BLaER1 treated with 17β-estradiol and CSF1 and Interleukin-3, amounts not matched to agents 10 nM and 100 nM (cell line): ENCODE measurements at regions not wholly inside any gene's neighbourhood (a gene's known extent, or its start where the extent isn't known, plus 50 kb on each side); places are given as distances from the start of the nearest gene placed in this dataset.

Experiments
- H3K27ac ChIP-seq, 11 experiments: shearing (Covaris generic); formaldehyde crosslinking; 2 replicates each; pipeline ENCODE4 v1.8.1; 2022
- H3K27me3 ChIP-seq, 11 experiments: shearing (Covaris generic); formaldehyde crosslinking; 2 replicates each; pipeline ENCODE4 v1.8.1; 2022
- H3K36me3 ChIP-seq, 11 experiments: shearing (Covaris generic); formaldehyde crosslinking; 2 replicates each; pipeline ENCODE4 v1.8.1; 2022
- H3K4me1 ChIP-seq, 10 experiments: shearing (Covaris generic); formaldehyde crosslinking; 2 replicates each; pipeline ENCODE4 v1.8.1; 2022
- H3K4me2 ChIP-seq, 11 experiments: shearing (Covaris generic); formaldehyde crosslinking; 2 replicates each; pipeline ENCODE4 v1.8.1; 2022
- H3K4me3 ChIP-seq, 10 experiments: shearing (Covaris generic); formaldehyde crosslinking; 2 replicates each; pipeline ENCODE4 v1.8.1; 2022
- H3K9ac ChIP-seq, 11 experiments: shearing (Covaris generic); formaldehyde crosslinking; 2 replicates each; pipeline ENCODE4 v1.8.1; 2022
- H3K9me3 ChIP-seq, 11 experiments: shearing (Covaris generic); formaldehyde crosslinking; replicated peaks in 1 of 11; 2 replicates each; pipeline ENCODE4 v1.8.1; 2022
- H4K20me1 ChIP-seq, 11 experiments: shearing (Covaris generic); formaldehyde crosslinking; 2 replicates each; pipeline ENCODE4 v1.8.1; 2022
- Cebpa-rat ChIP-seq, 11 experiments: shearing (Covaris generic); IDR thresholded peaks; 2 replicates each; pipeline ENCODE4 v1.8.1; 2022

DNA sequence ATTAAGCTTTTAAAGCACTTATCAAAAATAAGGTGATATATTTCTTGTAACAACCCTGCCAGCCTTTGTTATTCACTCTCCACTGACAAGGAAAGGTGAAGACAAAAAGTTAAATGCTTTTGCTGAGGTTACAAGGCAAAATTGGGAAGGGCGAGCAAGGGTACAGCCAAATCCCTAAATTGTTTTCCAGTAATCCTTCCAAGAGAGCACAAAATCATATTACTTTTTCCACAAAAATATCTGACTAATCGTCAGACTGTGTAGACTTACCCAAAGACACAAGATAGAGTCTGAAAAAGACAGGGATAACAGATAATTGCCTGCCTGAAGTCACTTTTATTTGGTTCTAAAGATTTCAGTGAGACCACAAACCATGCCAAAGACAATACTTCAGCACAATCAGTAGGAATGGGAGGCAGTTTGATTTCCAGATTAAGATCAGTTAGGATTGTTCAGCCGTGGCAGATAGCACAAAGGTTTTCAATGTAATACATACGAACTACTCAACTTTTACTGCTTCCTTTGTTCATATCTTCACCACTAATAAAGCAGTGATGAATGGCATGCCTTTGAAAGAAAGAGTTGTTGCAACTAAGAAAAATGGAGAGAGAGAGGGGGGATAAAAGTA lies 383.8 kb upstream of the TUSC1 start:
- Histone ChIP-seq H3K36me3 (no peaks in the 10 kb centered on the region), H4K20me1 (no peaks in the 10 kb centered on the region), H3K27ac (no peak overlapping the region), H3K4me1 (no peaks in the 10 kb centered on the region), H3K9me3 (no peaks in the 10 kb centered on the region), H3K27me3 (no peaks in the 10 kb centered on the region), H3K9ac (no peak overlapping the region), H3K4me3 (no peak overlapping the region), H3K4me2 (no peak overlapping the region)
- no peak for TF ChIP-seq Cebpa-rat (IDR thresholded peaks at IDR 0.05)

DNA sequence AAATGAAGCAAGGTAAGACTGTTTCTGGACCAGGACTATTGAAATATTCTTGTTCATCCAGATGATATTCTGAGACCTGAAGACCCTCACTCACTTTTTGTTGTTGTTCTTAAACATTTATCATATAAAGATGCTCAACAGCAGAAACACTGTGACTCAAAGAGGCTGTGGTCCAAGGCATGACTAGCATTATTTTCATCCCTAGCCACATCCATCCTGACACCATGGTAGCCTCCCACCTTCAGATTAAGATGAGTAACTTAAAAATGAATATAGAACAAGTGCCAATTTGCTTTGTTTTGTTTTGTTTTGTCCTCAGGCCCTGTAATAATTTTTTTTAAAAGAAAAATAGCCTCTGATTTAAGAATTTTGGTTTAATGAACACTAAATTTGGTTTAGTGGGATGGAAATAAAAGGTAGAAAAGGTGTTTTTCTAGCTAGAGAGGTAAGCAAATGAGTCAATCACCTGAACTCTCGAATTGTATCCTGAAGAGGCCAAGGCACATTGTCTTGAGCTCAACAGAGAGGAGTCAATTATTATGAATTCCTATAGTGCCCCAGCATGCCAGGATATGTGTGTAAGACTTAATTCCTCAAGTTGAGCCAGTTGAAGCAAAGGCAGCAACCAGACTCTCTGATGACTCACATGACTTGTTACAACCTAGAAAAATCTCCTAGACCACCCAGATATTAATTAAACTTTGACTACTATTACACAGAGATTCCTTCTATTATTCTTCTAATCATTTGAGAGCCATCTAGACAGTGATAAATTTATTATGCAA lies 380.1 kb upstream of the TUSC1 start:
- no peak overlapping the region for H3K4me2 ChIP-seq
- no peak for TF ChIP-seq Cebpa-rat (IDR thresholded peaks at IDR 0.05)
- no peaks in the 10 kb centered on the region for H3K36me3 ChIP-seq

DNA sequence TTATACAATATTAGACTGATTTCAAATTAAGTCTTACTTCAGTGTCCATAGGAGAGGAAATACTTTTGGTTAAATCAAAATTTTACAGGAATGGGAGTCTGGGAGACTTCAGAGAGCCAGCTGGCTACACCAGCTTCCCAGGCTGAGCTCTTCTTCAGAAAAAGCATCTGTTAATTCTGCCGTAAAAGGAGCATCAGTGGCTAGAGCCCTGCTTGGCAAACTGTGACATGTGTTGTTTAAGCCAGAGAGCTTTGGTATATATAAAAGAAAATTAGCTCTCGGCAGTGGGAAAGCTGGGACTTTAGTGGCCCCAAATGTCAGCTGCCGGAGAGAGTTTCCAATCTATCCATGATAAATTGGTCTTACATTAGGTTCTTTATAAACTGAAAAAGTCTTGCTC lies 378.8 kb upstream of the TUSC1 start:
- H3K9ac ChIP-seq = no peak overlapping the region
- H3K4me1 ChIP-seq = no peaks in the 10 kb centered on the region
- H3K27ac ChIP-seq = no peak overlapping the region
- no peaks in the 10 kb centered on the region for H4K20me1 ChIP-seq
- TF ChIP-seq Cebpa-rat (IDR thresholded peaks at IDR 0.05) = no peak
- no peaks in the 10 kb centered on the region for H3K36me3 ChIP-seq
- no peak overlapping the region for H3K4me3 ChIP-seq
- H3K27me3 ChIP-seq = no peaks in the 10 kb centered on the region
- no peak overlapping the region for H3K4me2 ChIP-seq
- H3K9me3 ChIP-seq = no peaks in the 10 kb centered on the region

More for the DNA sequence above, 380.1 kb upstream of the TUSC1 start:
- Histone ChIP-seq H3K9ac (no peak overlapping the region), H3K9me3 (no peaks in the 10 kb centered on the region), H4K20me1 (no peaks in the 10 kb centered on the region), H3K4me3 (no peak overlapping the region), H3K27ac (no peak overlapping the region), H3K4me1 (no peaks in the 10 kb centered on the region), H3K27me3 (no peaks in the 10 kb centered on the region)

DNA sequence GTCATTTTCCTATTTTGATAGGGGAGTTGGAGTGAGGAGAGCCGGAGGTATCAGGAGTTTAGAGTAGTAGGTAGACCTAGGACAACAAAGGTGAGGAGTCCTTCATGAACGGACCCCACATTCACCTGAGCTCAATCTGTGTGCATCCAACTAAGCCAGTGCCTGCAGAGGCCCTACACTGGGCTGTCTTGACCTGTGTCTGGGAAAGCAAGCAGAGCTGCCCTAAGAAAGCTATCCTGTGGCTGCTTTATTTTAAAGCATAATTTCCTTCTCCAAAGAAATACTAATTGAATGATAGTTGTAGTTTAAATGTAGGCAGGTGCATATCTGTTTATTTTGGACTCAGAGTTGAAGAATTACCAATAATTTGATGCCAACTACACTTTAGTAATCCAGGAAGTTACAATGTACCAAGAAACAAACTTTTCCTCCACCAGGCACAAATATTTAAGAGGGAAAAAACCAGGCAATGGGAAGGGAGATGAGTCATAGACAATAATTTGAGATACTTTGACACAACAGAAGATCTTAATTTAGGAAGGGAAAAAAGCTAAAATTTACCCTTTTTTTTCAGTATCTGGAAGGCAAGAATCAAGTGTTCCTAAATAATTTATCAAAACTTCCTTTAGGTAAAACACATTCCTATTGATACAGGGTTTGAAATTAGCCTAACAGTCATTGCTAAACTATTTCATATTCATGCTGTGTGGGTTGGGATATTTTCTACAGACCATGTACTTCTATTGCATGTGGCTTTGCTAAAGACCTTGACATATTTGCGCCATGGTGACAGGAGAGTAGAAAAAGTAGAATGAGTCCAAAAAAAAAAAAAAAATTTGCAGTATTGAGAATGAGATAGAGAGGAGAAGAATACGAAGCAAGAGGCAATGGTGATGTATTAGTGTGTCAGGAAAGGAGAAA lies 376.6 kb upstream of the TUSC1 start:
- no peaks in the 10 kb centered on the region for H3K27me3 ChIP-seq
- no peak overlapping the region for H3K27ac ChIP-seq
- TF ChIP-seq Cebpa-rat (IDR thresholded peaks at IDR 0.05) = no peak
- H3K9me3 ChIP-seq = no peaks in the 10 kb centered on the region
- H3K4me2 ChIP-seq = no peak overlapping the region
- no peaks in the 10 kb centered on the region for H3K4me1 ChIP-seq
- H3K36me3 ChIP-seq = no peaks in the 10 kb centered on the region
- H3K4me3 ChIP-seq = no peak overlapping the region
- no peak overlapping the region for H3K9ac ChIP-seq
- H4K20me1 ChIP-seq = no peaks in the 10 kb centered on the region

DNA sequence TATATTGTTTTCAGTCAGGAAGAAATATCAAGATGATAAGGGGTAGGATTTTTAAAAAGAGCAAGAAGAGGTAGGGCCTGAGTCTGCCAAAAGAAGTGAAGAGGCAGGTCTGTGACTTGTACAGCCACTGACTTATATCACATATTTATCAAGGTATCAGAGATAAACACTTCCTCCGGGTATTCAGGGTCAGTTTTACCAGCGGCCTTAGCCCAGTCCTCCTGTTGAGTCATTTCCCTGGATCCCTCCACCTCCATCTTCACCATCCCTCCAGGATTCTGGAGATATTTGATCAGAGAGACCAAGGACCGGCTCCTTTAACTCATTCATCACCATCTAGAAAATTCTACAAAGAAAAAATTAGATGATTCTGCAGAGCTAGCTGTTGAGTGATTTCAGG lies 375.7 kb upstream of the TUSC1 start:
- Histone ChIP-seq H3K4me2 (no peak overlapping the region), H3K9ac (no peak overlapping the region), H3K27me3 (no peaks in the 10 kb centered on the region), H3K27ac (no peak overlapping the region), H3K36me3 (no peaks in the 10 kb centered on the region), H3K9me3 (no peaks in the 10 kb centered on the region), H3K4me1 (no peaks in the 10 kb centered on the region), H4K20me1 (no peaks in the 10 kb centered on the region), H3K4me3 (no peak overlapping the region)
- no peak for TF ChIP-seq Cebpa-rat (IDR thresholded peaks at IDR 0.05)

DNA sequence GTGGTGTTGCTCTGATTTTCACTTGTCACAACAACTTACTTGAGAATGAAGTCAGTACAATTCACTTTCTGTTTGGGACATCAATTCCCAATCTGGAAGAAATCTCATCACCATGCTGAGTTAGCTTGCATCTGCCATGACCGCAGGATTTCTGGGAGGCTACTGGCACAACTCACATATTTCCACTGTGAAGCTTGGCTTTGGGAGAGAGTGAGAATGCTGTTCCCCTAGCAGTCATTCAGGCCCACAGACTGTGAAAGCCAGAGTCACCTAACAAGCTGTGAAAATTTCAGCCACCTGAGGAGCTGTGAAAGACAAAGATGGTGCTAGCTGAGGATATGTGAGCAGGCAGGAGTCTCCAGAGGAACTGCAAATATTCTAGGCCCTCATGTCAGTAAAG lies 365.2 kb upstream of the TUSC1 start:
- no peak overlapping the region for H3K4me2 ChIP-seq
- H3K4me3 ChIP-seq = no peak overlapping the region
- no peak for TF ChIP-seq Cebpa-rat (IDR thresholded peaks at IDR 0.05)
- H3K27ac ChIP-seq = no peak overlapping the region
- H3K27me3 ChIP-seq = no peaks in the 10 kb centered on the region
- H3K9me3 ChIP-seq = no peaks in the 10 kb centered on the region
- H3K9ac ChIP-seq = no peak overlapping the region
- no peaks in the 10 kb centered on the region for H3K4me1 ChIP-seq
- H4K20me1 ChIP-seq = no peaks in the 10 kb centered on the region
- H3K36me3 ChIP-seq = no peaks in the 10 kb centered on the region

DNA sequence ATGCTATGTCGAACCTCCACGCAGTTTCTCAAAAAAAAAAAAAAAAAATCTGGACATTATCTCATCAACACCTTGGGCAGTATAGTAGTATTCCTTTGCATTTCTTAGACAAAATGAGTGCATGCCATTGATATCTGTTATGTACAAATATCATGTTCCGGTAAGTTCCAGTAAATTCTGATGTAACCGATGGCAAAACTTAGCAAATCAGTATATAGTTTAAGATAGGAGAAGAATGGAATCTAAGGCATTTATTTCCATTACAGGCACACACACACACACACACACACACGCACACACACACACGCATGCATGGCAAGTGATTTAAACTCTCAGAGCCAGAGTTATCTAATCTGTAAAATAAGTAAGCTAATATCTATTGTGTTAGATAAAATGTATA lies 356.5 kb upstream of the TUSC1 start:
- no peak for TF ChIP-seq Cebpa-rat (IDR thresholded peaks at IDR 0.05)
- H3K27ac ChIP-seq = no peak overlapping the region
- H3K36me3 ChIP-seq = no peaks in the 10 kb centered on the region
- no peaks in the 10 kb centered on the region for H3K4me1 ChIP-seq
- no peaks in the 10 kb centered on the region for H3K27me3 ChIP-seq
- H4K20me1 ChIP-seq = no peaks in the 10 kb centered on the region
- H3K4me2 ChIP-seq = no peak overlapping the region
- H3K9me3 ChIP-seq = no peaks in the 10 kb centered on the region
- H3K4me3 ChIP-seq = no peak overlapping the region
- H3K9ac ChIP-seq = no peak overlapping the region

DNA sequence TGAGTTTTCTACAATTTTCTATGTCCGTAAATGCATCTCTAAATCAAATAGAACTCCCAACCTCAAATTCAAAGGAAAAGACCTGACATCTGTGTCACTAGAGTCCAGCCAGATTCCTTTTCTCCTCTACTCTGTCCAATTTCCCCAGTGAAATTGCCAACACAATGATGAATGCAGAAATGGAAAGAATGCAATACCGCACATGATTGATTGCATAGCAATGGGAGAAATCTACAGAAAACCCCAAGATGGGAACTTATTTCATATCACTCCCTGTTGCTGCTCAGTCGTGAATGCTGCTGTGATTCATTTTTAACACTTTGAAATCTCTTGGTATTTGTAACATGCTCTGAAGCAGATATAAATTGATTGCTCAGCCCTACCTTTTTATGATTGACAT lies 355.1 kb upstream of the TUSC1 start:
- Histone ChIP-seq H4K20me1 (no peaks in the 10 kb centered on the region), H3K4me1 (no peaks in the 10 kb centered on the region), H3K27ac (no peak overlapping the region), H3K27me3 (no peaks in the 10 kb centered on the region), H3K9me3 (no peaks in the 10 kb centered on the region), H3K9ac (no peak overlapping the region), H3K4me2 (no peak overlapping the region), H3K4me3 (no peak overlapping the region), H3K36me3 (no peaks in the 10 kb centered on the region)
- TF ChIP-seq Cebpa-rat (IDR thresholded peaks at IDR 0.05) = no peak

DNA sequence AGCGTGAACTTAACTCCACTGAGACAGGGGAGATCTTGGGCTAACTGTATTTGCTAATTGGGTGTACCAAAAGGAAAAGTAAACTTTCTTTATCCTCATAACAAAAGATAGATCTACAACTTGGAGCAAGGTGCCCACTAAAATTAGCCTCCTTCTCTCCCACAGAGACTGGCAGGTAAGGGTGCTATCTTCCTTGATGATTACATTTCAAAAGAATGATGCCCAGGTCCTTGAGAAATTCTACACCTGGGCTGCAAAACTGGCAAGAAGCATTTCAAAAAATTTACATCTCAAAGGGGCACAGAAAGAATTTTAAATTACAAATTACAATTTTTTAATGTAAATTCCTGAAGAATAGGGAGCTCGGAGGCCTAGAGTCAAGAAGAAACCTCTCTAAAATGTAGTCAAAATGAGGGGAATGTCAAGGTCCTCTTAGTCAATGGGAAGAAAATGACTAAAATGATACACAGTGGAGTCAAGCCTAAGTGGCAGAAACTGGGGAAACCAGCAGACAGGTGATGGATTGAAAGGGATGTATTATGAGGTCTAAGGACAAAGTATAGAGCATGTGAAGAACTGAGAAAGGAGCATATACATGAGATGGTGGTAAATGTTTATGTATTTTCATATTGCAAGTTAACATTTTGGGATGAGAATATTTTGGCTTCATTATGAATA lies 348.3 kb upstream of the TUSC1 start:
- H3K9ac ChIP-seq = no peak overlapping the region
- H3K4me3 ChIP-seq = no peak overlapping the region
- TF ChIP-seq Cebpa-rat (IDR thresholded peaks at IDR 0.05) = no peak
- no peaks in the 10 kb centered on the region for H4K20me1 ChIP-seq
- H3K4me2 ChIP-seq = no peak overlapping the region
- no peaks in the 10 kb centered on the region for H3K27me3 ChIP-seq
- no peak overlapping the region for H3K27ac ChIP-seq
- no peaks in the 10 kb centered on the region for H3K4me1 ChIP-seq
- no peaks in the 10 kb centered on the region for H3K36me3 ChIP-seq
- H3K9me3 ChIP-seq = no peaks in the 10 kb centered on the region
